Tibial artery (tissue), 4 donors: ENCODE measurements at regions not wholly inside any gene's neighbourhood (a gene's known extent, or its start where the extent isn't known, plus 50 kb on each side); places are given as distances from the start of the nearest gene placed in this dataset.

ENCODE experiments used
- DNase-seq, 2 donors: peaks; one replicate each; pipeline ENCODE4 v3.0.0-alpha.2; 2019
- H3K27ac ChIP-seq, 2 donors: fragments of 200-600 bp; sonication (generic) in 1 of 2; 1 replicate in 1 of 2; 2 replicates in 1 of 2; pipeline ENCODE4 v1.5.1; 2018 to 2019; ENCODE audit warnings: mild to moderate bottlenecking in 1 of 2
- H3K27me3 ChIP-seq, 2 donors: fragments of 200-600 bp; sonication (generic) in 1 of 2; one replicate each; pipeline versions ENCODE4 v1.5.1 to v1.6.0; 2016 to 2019
- H3K36me3 ChIP-seq, 3 donors: fragments of 200-600 bp; sonication (generic) in 2 of 3; one replicate each; pipeline ENCODE4 v1.5.1; 2016 to 2019; ENCODE audit warnings: mild to moderate bottlenecking in 2 of 3
- H3K4me1 ChIP-seq, 4 donors: fragments of 200-600 bp; sonication (generic) in 2 of 4; 1 replicate in 3 of 4; 2 replicates in 1 of 4; pipeline ENCODE4 v1.5.1; 2016 to 2019
- H3K4me3 ChIP-seq, 2 donors: fragments of 200-600 bp; sonication (generic) in 1 of 2; 1 replicate in 1 of 2; 2 replicates in 1 of 2; pipeline ENCODE4 v1.5.1; 2018 to 2019; ENCODE audit warnings: mild to moderate bottlenecking in 2 of 2
- H3K9me3 ChIP-seq, 3 donors: fragments of 200-600 bp; sonication (generic) in 1 of 3; one replicate each; pipeline ENCODE4 v1.5.1; 2016 to 2019
- intact Hi-C: fragments of 100-400 bp; cut with DNase I; formaldehyde crosslinking; loops from one replicate; pipeline ENCODE4 v1.15.0; 2023; ENCODE audit warnings: low total_unique reads
- TF ChIP-seq, protein P1 (sequence below), 2 experiments: fragments of 200-600 bp in 1 of 2; fragments of 450-650 bp in 1 of 2; IDR thresholded peaks; one replicate each; pipeline ENCODE4 v1.5.1; 2017 to 2019; ENCODE audit warnings: antibody characterized with exemption in 2 of 2, mild to moderate bottlenecking in 1 of 2, moderate library complexity in 1 of 2

DNA sequence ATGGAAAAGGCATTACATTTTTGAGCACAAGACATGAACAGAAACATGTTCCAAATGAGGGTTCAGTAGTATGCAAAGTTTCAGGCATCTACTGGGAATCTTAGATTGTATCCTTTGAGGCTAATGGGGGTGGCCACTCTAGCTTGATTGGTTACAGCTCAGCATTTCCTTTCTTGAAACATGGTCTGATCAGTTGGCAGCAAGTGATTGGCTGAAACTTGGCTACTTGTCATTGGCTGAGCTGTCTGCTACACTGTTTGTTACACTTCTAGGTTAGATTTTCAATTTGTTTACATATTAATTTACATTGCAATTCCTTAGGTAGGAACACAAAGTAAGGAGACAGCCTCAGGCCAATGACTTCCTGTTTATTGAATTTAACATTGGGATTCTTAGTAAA lies 918.0 kb upstream of the SEL1L start:
- TF ChIP-seq, protein P1, sequence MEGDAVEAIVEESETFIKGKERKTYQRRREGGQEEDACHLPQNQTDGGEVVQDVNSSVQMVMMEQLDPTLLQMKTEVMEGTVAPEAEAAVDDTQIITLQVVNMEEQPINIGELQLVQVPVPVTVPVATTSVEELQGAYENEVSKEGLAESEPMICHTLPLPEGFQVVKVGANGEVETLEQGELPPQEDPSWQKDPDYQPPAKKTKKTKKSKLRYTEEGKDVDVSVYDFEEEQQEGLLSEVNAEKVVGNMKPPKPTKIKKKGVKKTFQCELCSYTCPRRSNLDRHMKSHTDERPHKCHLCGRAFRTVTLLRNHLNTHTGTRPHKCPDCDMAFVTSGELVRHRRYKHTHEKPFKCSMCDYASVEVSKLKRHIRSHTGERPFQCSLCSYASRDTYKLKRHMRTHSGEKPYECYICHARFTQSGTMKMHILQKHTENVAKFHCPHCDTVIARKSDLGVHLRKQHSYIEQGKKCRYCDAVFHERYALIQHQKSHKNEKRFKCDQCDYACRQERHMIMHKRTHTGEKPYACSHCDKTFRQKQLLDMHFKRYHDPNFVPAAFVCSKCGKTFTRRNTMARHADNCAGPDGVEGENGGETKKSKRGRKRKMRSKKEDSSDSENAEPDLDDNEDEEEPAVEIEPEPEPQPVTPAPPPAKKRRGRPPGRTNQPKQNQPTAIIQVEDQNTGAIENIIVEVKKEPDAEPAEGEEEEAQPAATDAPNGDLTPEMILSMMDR (IDR thresholded peaks at IDR 0.05) = no peak
- no peak for DNase-seq
- Histone ChIP-seq H3K4me1 (no peaks in the 10 kb centered on the region), H3K4me3 (no peak overlapping the region), H3K27ac (no peak overlapping the region), H3K27me3 (no peaks in the 10 kb centered on the region), H3K9me3 (no peaks in the 10 kb centered on the region), H3K36me3 (no peaks in the 10 kb centered on the region)
- intact Hi-C loops = no loop called here

DNA sequence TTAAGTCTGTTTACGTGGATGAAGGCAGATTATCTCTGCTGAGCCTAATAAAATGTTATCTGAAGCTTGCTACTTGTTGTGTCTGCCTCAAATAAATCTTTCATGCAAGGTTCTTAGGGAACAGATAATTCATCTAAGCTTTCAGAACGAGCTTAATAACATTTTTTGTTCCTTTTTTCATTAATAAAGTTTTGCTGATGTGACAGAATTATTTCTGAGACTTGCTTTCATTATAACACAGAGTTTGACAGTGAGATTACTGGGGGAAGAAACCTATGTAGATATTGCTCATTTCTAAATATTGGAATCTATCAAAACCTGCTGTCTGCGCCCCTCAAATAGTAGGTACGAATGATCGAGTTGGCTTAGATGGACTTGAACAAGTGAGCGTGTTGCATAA lies 948.7 kb upstream of the SEL1L start:
- TF ChIP-seq, protein P1 (IDR thresholded peaks at IDR 0.05) = no peak
- Histone ChIP-seq H3K36me3 (no peaks in the 10 kb centered on the region), H3K27me3 (no peaks in the 10 kb centered on the region), H3K4me1 (no peaks in the 10 kb centered on the region), H3K9me3 (no peaks in the 10 kb centered on the region), H3K27ac (no peak overlapping the region), H3K4me3 (no peak overlapping the region)
- no peak for DNase-seq
- intact Hi-C loops = no loop called here

DNA sequence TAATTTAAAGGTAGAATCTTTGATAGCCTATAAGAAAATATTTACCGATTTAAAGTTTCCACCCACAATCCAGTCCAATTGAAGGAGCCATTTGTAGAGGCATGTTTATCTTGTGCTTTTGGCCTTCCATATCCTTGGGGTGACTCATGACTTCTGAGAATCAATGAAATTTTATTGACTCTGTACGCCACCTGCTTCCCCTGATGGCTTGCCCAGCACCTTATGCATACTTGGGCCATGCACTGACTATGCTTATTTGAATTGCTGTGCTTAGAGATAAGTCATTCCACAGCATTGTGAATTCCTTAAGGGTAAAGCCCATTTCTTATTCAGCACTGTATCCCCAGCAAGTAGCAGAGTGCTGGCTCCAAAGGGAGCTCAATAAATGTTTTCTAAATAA lies 954.8 kb upstream of the SEL1L start:
- Histone ChIP-seq H3K4me1 (no peaks in the 10 kb centered on the region), H3K9me3 (no peaks in the 10 kb centered on the region), H3K36me3 (no peaks in the 10 kb centered on the region), H3K27ac (no peak overlapping the region), H3K4me3 (no peak overlapping the region), H3K27me3 (no peaks in the 10 kb centered on the region)
- TF ChIP-seq, protein P1 (IDR thresholded peaks at IDR 0.05) = no peak
- intact Hi-C loops = no loop called here
- DNase-seq = no peak

DNA sequence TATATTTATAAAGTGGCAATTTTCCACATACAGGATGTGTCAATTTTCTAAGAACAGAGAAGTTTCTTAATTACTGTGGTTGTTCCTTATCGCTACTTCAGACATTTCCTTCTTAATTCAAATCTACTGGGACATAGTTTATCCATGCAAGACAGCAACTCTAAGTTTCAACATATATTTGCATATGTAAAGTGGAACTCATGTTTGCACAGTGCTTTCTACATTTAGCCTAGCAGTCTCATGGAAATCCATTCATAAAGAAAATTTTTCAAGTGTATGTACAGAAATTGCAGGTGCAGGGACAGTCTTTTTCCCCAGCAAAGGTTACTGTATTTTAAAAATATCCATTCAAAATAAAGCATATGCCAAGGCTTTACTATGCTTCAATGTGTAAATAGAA lies 956.7 kb upstream of the SEL1L start:
- DNase-seq = no peak
- TF ChIP-seq, protein P1 (IDR thresholded peaks at IDR 0.05) = no peak
- Histone ChIP-seq H3K4me3 (no peak overlapping the region), H3K36me3 (no peaks in the 10 kb centered on the region), H3K4me1 (no peaks in the 10 kb centered on the region), H3K27ac (no peak overlapping the region), H3K27me3 (no peaks in the 10 kb centered on the region), H3K9me3 (no peaks in the 10 kb centered on the region)
- intact Hi-C loops = no loop called here

DNA sequence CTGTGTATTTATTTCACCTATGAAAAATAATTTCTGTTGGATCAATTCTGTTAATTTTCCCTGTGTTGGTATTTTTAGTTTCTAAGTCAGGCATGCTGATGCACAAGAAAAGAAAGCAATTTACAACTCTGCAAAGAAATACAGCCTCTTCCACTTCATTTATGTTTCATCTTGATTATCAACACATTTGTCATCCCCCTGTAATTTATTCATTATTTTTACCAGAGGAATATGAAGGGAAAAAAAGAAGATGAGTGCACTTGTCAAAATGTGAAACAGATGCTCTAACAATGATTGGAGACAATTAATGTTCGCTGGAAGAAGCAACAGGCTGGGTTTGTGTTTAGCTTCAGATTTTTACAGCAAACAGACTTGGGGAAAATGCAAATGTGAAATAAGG lies 958.5 kb upstream of the SEL1L start:
- Histone ChIP-seq H3K4me3 (no peak overlapping the region), H3K4me1 (no peaks in the 10 kb centered on the region), H3K27ac (no peak overlapping the region), H3K9me3 (no peaks in the 10 kb centered on the region), H3K36me3 (no peaks in the 10 kb centered on the region), H3K27me3 (no peaks in the 10 kb centered on the region)
- no peak for DNase-seq
- TF ChIP-seq, protein P1 (IDR thresholded peaks at IDR 0.05) = no peak
- intact Hi-C loops = no loop called here

DNA sequence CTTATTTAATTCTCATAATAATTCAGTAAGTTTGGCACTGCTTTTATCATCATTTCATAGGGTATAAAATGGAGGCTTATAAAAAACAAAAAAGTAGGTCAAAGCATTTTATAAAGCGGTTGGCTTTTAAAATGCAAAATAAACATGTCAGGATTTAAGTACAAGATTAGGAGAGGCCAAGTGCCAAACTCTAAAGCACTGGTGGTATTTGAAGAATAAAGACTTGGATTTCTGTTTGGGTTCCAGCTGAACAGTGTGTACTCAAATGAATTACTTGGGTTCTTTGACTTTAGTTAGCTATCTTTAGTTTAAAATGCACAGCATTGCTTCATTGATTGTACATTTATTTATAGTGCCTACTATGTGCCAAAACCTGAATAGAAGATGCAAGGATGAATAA lies 966.6 kb upstream of the SEL1L start:
- H3K27ac ChIP-seq = no peak overlapping the region
- H3K4me1 ChIP-seq = peaks cover 0 to 27% (median 6%) of the 10 kb centered on the region in 4 donors
- H3K27me3 ChIP-seq = no peaks in the 10 kb centered on the region
- TF ChIP-seq, protein P1 (IDR thresholded peaks at IDR 0.05) = no peak
- intact Hi-C loops = no loop called here
- DNase-seq = no peak
- no peaks in the 10 kb centered on the region for H3K9me3 ChIP-seq
- no peaks in the 10 kb centered on the region for H3K36me3 ChIP-seq
- H3K4me3 ChIP-seq = no peak overlapping the region
